ENCODE measurements at regions not wholly inside any gene's neighbourhood (a gene's known extent, or its start where the extent isn't known, plus 50 kb on each side); places are given as distances from the start of the nearest gene placed in this dataset.

- TF ChIP-seq, protein P1, sequence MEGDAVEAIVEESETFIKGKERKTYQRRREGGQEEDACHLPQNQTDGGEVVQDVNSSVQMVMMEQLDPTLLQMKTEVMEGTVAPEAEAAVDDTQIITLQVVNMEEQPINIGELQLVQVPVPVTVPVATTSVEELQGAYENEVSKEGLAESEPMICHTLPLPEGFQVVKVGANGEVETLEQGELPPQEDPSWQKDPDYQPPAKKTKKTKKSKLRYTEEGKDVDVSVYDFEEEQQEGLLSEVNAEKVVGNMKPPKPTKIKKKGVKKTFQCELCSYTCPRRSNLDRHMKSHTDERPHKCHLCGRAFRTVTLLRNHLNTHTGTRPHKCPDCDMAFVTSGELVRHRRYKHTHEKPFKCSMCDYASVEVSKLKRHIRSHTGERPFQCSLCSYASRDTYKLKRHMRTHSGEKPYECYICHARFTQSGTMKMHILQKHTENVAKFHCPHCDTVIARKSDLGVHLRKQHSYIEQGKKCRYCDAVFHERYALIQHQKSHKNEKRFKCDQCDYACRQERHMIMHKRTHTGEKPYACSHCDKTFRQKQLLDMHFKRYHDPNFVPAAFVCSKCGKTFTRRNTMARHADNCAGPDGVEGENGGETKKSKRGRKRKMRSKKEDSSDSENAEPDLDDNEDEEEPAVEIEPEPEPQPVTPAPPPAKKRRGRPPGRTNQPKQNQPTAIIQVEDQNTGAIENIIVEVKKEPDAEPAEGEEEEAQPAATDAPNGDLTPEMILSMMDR (IDR thresholded peaks at IDR 0.05), result no peak
- no peak for TF ChIP-seq EZH2phosphoT487 (IDR thresholded peaks at IDR 0.05)
Observed at GRCh38 chr5:2156358-2157059, 273.8 kb upstream of the IRX4 start.

Data from neural progenitor cell (in vitro differentiated cells).